ENCODE measurements at regions not wholly inside any gene's neighbourhood (a gene's known extent, or its start where the extent isn't known, plus 50 kb on each side); places are given as distances from the start of the nearest gene placed in this dataset.
"Not testable (repeated sequence)": the region's sequence is repeated elsewhere in the genome, so short reads cannot be mapped to it uniquely, and the experiment has no call there.

DNA sequence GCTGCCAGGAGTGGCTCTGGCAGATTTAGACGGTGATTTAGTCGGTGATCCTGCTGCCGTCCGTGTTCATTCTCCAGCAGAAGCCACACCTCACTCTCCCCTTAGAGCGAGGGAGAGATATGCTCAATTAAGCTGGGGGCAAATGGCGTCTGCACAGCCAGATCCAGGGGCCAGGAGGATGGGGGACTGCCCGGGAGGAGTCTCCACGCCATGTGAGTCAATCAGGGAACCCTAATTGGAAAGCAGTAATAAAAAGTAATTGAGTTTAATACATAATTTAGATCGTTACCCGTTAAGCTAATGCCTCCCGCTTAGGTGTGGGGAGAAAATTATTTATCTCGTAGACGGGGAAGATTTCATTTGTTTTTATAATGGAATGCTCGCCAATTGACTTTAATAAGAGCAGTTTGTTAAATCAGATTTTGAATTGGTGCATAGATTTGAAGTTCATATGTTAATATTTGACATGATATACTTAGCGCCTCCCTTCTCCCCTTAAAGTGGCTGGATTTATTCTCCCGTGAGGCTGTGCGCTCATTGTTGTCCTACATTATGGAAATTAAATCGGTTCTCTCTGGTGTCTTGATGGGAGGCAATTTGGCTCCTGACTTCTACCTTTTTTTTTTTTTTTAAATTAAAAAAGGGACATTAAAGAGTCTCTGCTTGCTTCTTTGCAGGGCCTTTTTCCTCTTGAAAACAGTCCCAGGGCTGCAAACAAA is 104.9 kb upstream of the C14orf180 start:
- Histone ChIP-seq H3K4me1 (ENCODE audit: control insufficient read depth, insufficient read depth, low read length) (no peaks in the 10 kb centered on the region), H3K9ac (ENCODE audit: low read depth, low read length) (no peak overlapping the region), H3K9me3 (ENCODE audit: control insufficient read depth, insufficient read depth, low read length) (no peaks in the 10 kb centered on the region), H3K4me3 (ENCODE audit: low read depth, low read length) (no peak overlapping the region), H3K36me3 (ENCODE audit: control insufficient read depth, insufficient read depth, low read length) (no peaks in the 10 kb centered on the region), H3K27me3 (ENCODE audit: control insufficient read depth, insufficient read depth, low read length) (no peaks in the 10 kb centered on the region)

DNA sequence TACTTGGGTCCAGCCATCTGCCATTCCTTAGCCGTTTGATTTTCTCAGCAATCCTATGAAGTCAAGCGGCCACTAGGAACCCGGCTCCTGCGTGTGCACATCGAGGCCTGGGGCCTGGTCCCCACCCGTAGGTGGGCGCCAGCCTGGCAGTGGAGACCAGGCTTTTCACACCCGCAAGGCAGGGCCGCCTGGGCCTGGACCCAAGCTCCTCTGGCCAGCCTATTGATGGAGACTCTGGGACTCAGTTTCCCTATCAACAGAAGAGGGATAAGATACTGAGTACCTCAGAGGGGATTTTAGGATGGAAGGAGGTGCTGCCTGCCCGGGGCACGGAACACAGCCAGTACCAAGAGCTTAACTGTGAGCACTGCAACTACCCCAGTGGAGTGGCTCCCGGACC is 104.3 kb upstream of the C14orf180 start:
- no peaks in the 10 kb centered on the region for H3K27me3 ChIP-seq (ENCODE audit: control insufficient read depth, insufficient read depth, low read length)
- H3K9ac ChIP-seq (ENCODE audit: low read depth, low read length), result no peak overlapping the region

DNA sequence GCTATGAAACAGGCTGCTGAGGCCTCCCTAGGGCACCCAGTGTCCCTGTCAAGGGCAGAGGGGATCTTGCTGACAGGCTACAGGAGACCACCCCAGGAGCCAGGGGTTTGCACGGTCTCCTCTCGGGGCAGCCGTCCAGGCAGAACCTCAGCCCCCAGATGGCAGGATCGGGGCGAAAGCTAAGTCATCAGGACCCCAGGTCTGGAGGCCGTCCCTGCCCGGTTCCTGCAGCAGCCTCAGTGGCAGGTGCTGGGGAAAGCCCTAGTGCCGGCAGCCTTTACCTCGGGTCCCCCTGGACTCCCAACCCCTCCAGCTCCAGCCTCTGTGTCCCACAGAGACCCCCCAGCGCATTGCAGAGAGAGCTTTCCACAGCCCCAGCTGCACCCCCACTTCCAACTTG is 103.8 kb upstream of the C14orf180 start:
- H3K36me3 ChIP-seq (ENCODE audit: control insufficient read depth, insufficient read depth, low read length), result no peaks in the 10 kb centered on the region
- H3K4me1 ChIP-seq (ENCODE audit: control insufficient read depth, insufficient read depth, low read length), result no peaks in the 10 kb centered on the region
- H3K27me3 ChIP-seq (ENCODE audit: control insufficient read depth, insufficient read depth, low read length), result no peaks in the 10 kb centered on the region
- H3K9me3 ChIP-seq (ENCODE audit: control insufficient read depth, insufficient read depth, low read length), result no peaks in the 10 kb centered on the region
- H3K9ac ChIP-seq (ENCODE audit: low read depth, low read length), result no peak overlapping the region
- H3K4me3 ChIP-seq (ENCODE audit: low read depth, low read length), result no peak overlapping the region

More for the DNA sequence above, 104.3 kb upstream of the C14orf180 start:
- no peak overlapping the region for H3K4me3 ChIP-seq (ENCODE audit: low read depth, low read length)
- no peaks in the 10 kb centered on the region for H3K9me3 ChIP-seq (ENCODE audit: control insufficient read depth, insufficient read depth, low read length)
- H3K36me3 ChIP-seq (ENCODE audit: control insufficient read depth, insufficient read depth, low read length), result no peaks in the 10 kb centered on the region
- H3K4me1 ChIP-seq (ENCODE audit: control insufficient read depth, insufficient read depth, low read length), result no peaks in the 10 kb centered on the region

- H3K9ac ChIP-seq (ENCODE audit: low read depth, low read length), result no peak overlapping the region
- H3K4me3 ChIP-seq (ENCODE audit: low read depth, low read length), result no peak overlapping the region
- H3K9me3 ChIP-seq (ENCODE audit: control insufficient read depth, insufficient read depth, low read length), result no peaks in the 10 kb centered on the region
- no peaks in the 10 kb centered on the region for H3K27me3 ChIP-seq (ENCODE audit: control insufficient read depth, insufficient read depth, low read length)
- H3K4me1 ChIP-seq (ENCODE audit: control insufficient read depth, insufficient read depth, low read length), result no peaks in the 10 kb centered on the region
- H3K36me3 ChIP-seq (ENCODE audit: control insufficient read depth, insufficient read depth, low read length), result no peaks in the 10 kb centered on the region
Observed at GRCh38 chr14:104476437-104476836, 103.1 kb upstream of the C14orf180 start.

GRCh38 chr14:104477117-104477623 is 102.4 kb upstream of the C14orf180 start:
- Histone ChIP-seq H3K36me3 (ENCODE audit: control insufficient read depth, insufficient read depth, low read length) (no peaks in the 10 kb centered on the region), H3K27me3 (ENCODE audit: control insufficient read depth, insufficient read depth, low read length) (no peaks in the 10 kb centered on the region), H3K9me3 (ENCODE audit: control insufficient read depth, insufficient read depth, low read length) (no peaks in the 10 kb centered on the region), H3K9ac (ENCODE audit: low read depth, low read length) (no peak overlapping the region), H3K4me1 (ENCODE audit: control insufficient read depth, insufficient read depth, low read length) (no peaks in the 10 kb centered on the region), H3K4me3 (ENCODE audit: low read depth, low read length) (no peak overlapping the region)

DNA sequence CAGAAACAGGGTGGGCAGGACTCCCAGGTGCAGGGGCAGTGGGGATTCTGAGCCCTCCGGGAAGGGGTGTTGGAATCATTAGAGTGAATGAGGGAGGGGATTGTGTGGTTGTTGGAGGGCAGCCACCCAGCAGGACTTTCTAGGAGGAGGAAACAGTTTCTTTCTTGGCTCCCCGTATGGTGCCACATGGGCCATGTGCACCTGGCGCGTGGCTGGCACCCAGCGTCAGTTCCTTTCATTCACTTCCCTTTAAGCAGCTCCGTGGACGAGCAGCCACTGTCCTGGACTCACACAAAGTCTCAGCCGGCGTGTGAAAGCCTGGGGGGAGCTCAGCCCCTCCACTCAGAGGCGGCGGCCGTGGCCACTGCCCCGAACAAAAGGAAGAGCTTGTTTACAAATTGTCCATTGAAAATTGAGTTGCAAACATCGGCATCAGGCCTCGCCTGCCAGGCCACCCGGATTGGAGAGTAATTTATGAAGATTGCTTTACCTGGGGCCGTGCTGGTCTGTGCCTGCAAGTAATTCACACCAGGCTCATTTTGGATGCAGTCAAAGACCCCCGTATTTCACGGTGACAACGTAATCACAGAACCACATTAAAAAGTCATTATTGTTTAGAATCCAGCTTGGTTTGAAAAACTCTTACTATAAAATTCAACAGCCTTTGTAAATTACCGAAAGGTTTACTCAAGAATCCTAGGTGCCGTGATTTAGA is 101.7 kb upstream of the C14orf180 start:
- no peaks in the 10 kb centered on the region for H3K9me3 ChIP-seq (ENCODE audit: control insufficient read depth, insufficient read depth, low read length)
- no peak overlapping the region for H3K9ac ChIP-seq (ENCODE audit: low read depth, low read length)
- no peaks in the 10 kb centered on the region for H3K4me1 ChIP-seq (ENCODE audit: control insufficient read depth, insufficient read depth, low read length)
- H3K27me3 ChIP-seq (ENCODE audit: control insufficient read depth, insufficient read depth, low read length), result no peaks in the 10 kb centered on the region
- H3K4me3 ChIP-seq (ENCODE audit: low read depth, low read length), result no peak overlapping the region
- no peaks in the 10 kb centered on the region for H3K36me3 ChIP-seq (ENCODE audit: control insufficient read depth, insufficient read depth, low read length)

DNA sequence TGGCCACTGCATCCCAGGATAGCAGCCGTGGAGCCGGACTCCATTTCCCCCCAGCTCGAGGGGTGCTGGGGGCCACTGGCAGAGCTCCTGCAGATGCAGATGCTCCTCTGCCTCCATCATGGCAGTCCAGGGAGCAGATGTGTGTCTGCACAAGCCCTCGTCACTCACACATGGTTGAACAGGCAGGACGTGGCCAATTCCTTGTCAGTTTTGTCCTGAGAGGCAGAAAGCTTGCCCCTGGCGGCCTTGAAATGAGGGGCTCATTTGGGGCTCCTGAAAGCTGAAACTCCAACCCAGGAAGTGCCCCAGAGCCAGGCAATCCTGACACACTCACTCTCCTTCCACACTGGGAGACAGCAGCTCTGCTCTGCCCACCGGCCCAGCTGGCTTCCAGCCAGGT is 100.9 kb upstream of the C14orf180 start:
- H3K27me3 ChIP-seq (ENCODE audit: control insufficient read depth, insufficient read depth, low read length), result no peaks in the 10 kb centered on the region
- no peaks in the 10 kb centered on the region for H3K36me3 ChIP-seq (ENCODE audit: control insufficient read depth, insufficient read depth, low read length)
- H3K9ac ChIP-seq (ENCODE audit: low read depth, low read length), result no peak overlapping the region
- H3K4me3 ChIP-seq (ENCODE audit: low read depth, low read length), result no peak overlapping the region
- no peaks in the 10 kb centered on the region for H3K4me1 ChIP-seq (ENCODE audit: control insufficient read depth, insufficient read depth, low read length)
- H3K9me3 ChIP-seq (ENCODE audit: control insufficient read depth, insufficient read depth, low read length), result no peaks in the 10 kb centered on the region

DNA sequence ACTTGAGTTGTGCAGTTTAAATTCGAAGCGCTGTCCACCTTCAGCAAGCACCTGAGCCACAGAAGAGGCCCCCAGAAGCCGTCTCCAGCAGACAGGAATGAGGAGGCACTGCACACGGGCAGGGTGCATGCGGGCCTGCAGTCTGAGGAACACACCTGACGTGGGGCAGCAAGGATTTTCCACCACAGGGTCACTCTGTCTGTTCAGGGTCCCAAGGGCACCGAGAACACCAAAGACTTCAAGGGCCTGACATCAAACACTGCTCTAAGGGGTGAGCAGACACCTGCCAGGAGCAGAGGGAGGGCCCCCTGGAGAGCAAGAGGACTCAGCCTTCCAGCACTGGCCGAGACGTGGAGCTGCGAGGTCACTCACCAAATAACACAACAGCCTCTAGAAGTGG is 99.7 kb upstream of the C14orf180 start:
- H3K27me3 ChIP-seq (ENCODE audit: control insufficient read depth, insufficient read depth, low read length), result no peaks in the 10 kb centered on the region
- no peaks in the 10 kb centered on the region for H3K36me3 ChIP-seq (ENCODE audit: control insufficient read depth, insufficient read depth, low read length)
- no peaks in the 10 kb centered on the region for H3K9me3 ChIP-seq (ENCODE audit: control insufficient read depth, insufficient read depth, low read length)
- H3K4me3 ChIP-seq (ENCODE audit: low read depth, low read length), result no peak overlapping the region
- no peak overlapping the region for H3K9ac ChIP-seq (ENCODE audit: low read depth, low read length)
- H3K4me1 ChIP-seq (ENCODE audit: control insufficient read depth, insufficient read depth, low read length), result no peaks in the 10 kb centered on the region

DNA sequence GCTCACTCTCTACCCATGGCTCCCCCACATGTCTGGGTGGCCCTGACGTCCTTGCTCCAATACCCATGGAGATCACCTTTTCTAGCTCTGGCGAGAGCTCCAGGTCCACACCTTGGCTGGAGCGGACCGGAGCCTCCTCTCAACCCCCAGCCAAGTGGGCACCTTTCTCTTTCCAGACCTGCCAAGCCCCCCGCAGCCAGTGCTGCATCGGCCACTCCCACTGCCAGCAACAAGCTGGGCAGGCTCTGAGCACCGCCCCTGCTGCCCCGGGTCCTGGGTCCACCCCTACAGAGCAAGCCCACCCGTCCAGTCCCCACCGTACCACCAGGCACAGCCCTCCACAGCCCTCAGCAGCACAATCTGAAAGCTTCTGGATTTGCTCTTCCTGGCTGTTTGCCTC is 98.2 kb upstream of the C14orf180 start:
- Histone ChIP-seq H3K36me3 (ENCODE audit: control insufficient read depth, insufficient read depth, low read length) (no peaks in the 10 kb centered on the region), H3K9ac (ENCODE audit: low read depth, low read length) (no peak overlapping the region), H3K27me3 (ENCODE audit: control insufficient read depth, insufficient read depth, low read length) (no peaks in the 10 kb centered on the region), H3K9me3 (ENCODE audit: control insufficient read depth, insufficient read depth, low read length) (no peaks in the 10 kb centered on the region), H3K4me3 (ENCODE audit: low read depth, low read length) (no peak overlapping the region), H3K4me1 (ENCODE audit: control insufficient read depth, insufficient read depth, low read length) (no peaks in the 10 kb centered on the region)

DNA sequence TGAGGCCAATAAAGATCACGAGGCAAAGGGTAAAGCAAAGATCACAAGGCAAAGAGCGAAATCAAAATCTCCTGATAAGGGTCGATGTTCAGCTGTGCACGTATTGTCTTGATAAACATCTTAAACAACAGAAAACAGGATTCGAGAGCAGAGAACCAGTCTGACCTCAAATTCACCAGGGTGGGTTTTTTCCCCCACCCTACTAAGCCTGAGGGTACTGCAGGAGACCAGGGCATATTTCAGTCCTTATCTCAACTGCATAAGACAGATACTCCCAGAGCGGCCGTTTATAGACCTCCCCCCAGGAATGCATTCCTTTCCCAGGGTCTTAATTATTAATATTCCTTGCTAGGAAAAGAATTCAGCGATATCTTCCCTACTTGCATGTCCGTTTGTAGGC is 97.5 kb upstream of the C14orf180 start:
- not testable (repeated sequence) for H3K36me3 ChIP-seq (ENCODE audit: control insufficient read depth, insufficient read depth, low read length); H3K9ac ChIP-seq (ENCODE audit: low read depth, low read length); H3K27me3 ChIP-seq (ENCODE audit: control insufficient read depth, insufficient read depth, low read length); H3K4me3 ChIP-seq (ENCODE audit: low read depth, low read length); H3K4me1 ChIP-seq (ENCODE audit: control insufficient read depth, insufficient read depth, low read length); H3K9me3 ChIP-seq (ENCODE audit: control insufficient read depth, insufficient read depth, low read length)

DNA sequence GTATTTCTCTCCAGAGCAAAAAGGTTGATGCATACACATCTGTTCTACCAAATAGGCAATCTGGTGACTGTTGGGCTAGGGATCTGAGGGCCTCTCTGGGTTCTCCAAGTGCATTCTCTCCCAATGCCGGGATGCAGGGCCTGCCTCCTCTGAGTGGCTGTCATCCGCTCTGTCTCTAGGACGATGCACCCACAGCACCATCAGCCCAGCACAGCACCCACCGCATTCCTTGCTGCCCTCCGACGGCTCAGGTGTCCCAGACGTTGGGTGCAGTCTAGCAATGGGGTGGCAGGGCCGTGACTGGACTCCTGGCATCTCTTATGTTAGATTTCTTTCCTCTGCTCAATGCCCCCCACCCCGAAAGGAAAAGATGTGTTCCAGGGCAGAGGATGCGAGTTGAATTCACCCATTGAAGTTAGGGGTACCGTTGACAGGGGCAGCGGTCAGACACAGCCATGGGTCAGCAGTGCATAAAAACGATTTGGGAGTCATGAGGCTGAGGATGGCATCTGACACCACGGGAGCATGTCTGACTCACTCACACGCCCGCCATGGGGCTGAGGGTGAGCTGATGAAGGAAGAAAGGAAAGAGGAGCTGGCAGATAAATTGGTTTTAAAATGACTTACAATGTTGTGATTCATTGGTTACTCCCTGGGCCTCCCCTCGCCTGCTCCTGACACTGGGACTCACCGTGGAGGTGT is 93.2 kb upstream of the C14orf180 start:
- Histone ChIP-seq H3K36me3 (ENCODE audit: control insufficient read depth, insufficient read depth, low read length) (no peaks in the 10 kb centered on the region), H3K4me1 (ENCODE audit: control insufficient read depth, insufficient read depth, low read length) (no peaks in the 10 kb centered on the region), H3K27me3 (ENCODE audit: control insufficient read depth, insufficient read depth, low read length) (no peaks in the 10 kb centered on the region), H3K9ac (ENCODE audit: low read depth, low read length) (no peak overlapping the region), H3K9me3 (ENCODE audit: control insufficient read depth, insufficient read depth, low read length) (no peaks in the 10 kb centered on the region), H3K4me3 (ENCODE audit: low read depth, low read length) (no peak overlapping the region)

DNA sequence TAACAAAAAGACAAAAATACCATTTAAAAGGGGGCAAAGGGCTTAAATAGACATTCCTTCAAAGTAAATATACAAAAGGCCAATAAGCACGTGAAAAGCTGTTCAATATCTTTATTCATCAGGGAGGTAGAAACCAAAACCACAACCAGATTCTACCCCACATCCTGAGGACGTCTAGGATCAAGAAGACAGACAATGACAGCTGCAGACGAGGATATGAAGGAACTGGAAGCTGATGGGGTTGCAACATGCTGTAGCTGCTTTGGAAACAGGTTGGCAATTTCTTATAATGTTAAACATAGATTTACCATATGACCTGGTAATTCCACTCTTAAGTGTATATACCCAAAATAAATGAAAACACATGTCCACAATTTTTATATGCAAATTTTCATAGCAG is 85.1 kb upstream of the C14orf180 start:
- Histone ChIP-seq H3K4me3 (ENCODE audit: low read depth, low read length) (no peak overlapping the region), H3K27me3 (ENCODE audit: control insufficient read depth, insufficient read depth, low read length) (no peaks in the 10 kb centered on the region), H3K4me1 (ENCODE audit: control insufficient read depth, insufficient read depth, low read length) (no peaks in the 10 kb centered on the region), H3K9me3 (ENCODE audit: control insufficient read depth, insufficient read depth, low read length) (no peaks in the 10 kb centered on the region), H3K9ac (ENCODE audit: low read depth, low read length) (no peak overlapping the region), H3K36me3 (ENCODE audit: control insufficient read depth, insufficient read depth, low read length) (no peaks in the 10 kb centered on the region)

Measured in iPS-15b (cell line).